GM12875 (cell line): ENCODE measurements at regions not wholly inside any gene's neighbourhood (a gene's known extent, or its start where the extent isn't known, plus 50 kb on each side); places are given as distances from the start of the nearest gene placed in this dataset.

Experiments used
- H3K4me3 ChIP-seq: one replicate; pipeline ENCODE4 v1.5.1; 2011; ENCODE audit warnings: low read depth, low read length, control low read depth
- CTCF ChIP-seq: IDR thresholded peaks from 2 replicates; pipeline ENCODE4 v1.5.1; 2011; ENCODE audit warnings: low read depth, mild to moderate bottlenecking, control low read depth, inconsistent platforms, low read length, moderate library complexity, borderline replicate concordance; ENCODE audit not compliant: insufficient read depth

- H3K4me3 ChIP-seq: no peak overlapping the region
- no peak for TF ChIP-seq CTCF
These were observed 105.9 kb upstream of the SNTG2 start for GRCh38 chr2:844715-845114.

GRCh38 chr2:842151-842803 lies 108.4 kb upstream of the SNTG2 start:
- no peak for TF ChIP-seq CTCF
- no peak overlapping the region for H3K4me3 ChIP-seq

GRCh38 chr2:841036-841435 lies 109.6 kb upstream of the SNTG2 start:
- H3K4me3 ChIP-seq: no peak overlapping the region
- TF ChIP-seq CTCF: no peak

GRCh38 chr2:834233-834632 lies 116.4 kb upstream of the SNTG2 start:
- no peak overlapping the region for H3K4me3 ChIP-seq
- no peak for TF ChIP-seq CTCF

- TF ChIP-seq CTCF: no peak
- no peak overlapping the region for H3K4me3 ChIP-seq
These were observed 117.5 kb upstream of the SNTG2 start for GRCh38 chr2:833180-833579.

- TF ChIP-seq CTCF: no peak
- no peak overlapping the region for H3K4me3 ChIP-seq
These were observed 118.0 kb upstream of the SNTG2 start for GRCh38 chr2:832635-833034.

GRCh38 chr2:831622-832021 lies 119.0 kb upstream of the SNTG2 start:
- no peak for TF ChIP-seq CTCF
- H3K4me3 ChIP-seq: no peak overlapping the region
